Muscle layer of colon (tissue), 2 donors: ENCODE measurements at regions not wholly inside any gene's neighbourhood (a gene's known extent, or its start where the extent isn't known, plus 50 kb on each side); places are given as distances from the start of the nearest gene placed in this dataset.

ENCODE experiments used
- H3K27ac ChIP-seq: one replicate; pipeline ENCODE4 v1.7.0; 2013; ENCODE audit warnings: low read depth, mild to moderate bottlenecking, low read length, moderate library complexity
- H3K27me3 ChIP-seq, 2 donors: one replicate each; pipeline ENCODE4 v1.7.0; 2013; ENCODE audit warnings: low read length in 2 of 2, mild to moderate bottlenecking in 2 of 2; ENCODE audit not compliant: insufficient read depth in 2 of 2, control insufficient read depth in 1 of 2
- H3K36me3 ChIP-seq: one replicate; pipeline ENCODE4 v1.7.0; 2013; ENCODE audit warnings: mild to moderate bottlenecking, low read length; ENCODE audit not compliant: insufficient read depth
- H3K4me1 ChIP-seq: one replicate; pipeline ENCODE4 v1.7.0; 2013; ENCODE audit warnings: mild to moderate bottlenecking, low read length; ENCODE audit not compliant: insufficient read depth
- H3K4me3 ChIP-seq, 2 donors: one replicate each; pipeline ENCODE4 v1.7.0; 2013; ENCODE audit warnings: low read length in 2 of 2, low read depth in 1 of 2, mild to moderate bottlenecking in 1 of 2, moderate library complexity in 1 of 2
- H3K9ac ChIP-seq: one replicate; pipeline ENCODE4 v1.7.0; 2013; ENCODE audit warnings: low read length
- H3K9me3 ChIP-seq: one replicate; pipeline ENCODE4 v1.7.0; 2013; ENCODE audit warnings: mild to moderate bottlenecking, low read length
- donor health status: abdominal sarcoma.
- donor health status: Adenocarcinoma of cecum.

DNA sequence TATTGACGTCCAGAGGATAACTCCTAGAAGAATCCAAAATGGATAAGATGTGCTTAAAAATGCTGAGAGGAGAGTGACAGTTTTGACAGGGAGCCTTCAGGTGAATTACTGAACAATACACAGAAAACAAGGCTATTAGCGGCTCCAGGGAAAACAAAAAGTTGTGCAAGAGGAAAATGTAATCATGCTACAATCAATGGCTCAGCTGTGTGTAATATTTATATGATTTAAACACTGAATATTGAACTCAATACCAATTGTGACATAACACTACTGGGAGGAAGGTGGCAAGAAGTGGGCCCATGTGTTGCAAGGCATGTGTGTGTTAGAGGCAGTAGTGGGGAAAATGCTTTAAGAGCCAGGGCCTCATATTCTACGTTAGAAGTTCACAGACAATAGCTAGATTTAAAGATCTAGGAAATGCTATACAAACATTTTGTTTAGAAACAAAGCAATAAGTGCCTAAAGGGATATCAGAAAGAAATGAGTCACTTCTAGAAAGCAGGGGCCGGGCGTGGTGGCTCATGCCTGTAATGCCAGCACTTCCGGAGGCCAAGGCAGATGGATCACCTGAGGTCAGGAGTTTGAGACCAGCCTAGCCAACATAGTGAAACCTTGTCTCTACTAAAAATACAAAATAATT lies 253.2 kb upstream of the IRX5 start:
- Histone ChIP-seq H3K4me3 (no peak overlapping the region), H3K4me1 (no peaks in the 10 kb centered on the region), H3K9ac (no peak overlapping the region), H3K9me3 (no peaks in the 10 kb centered on the region), H3K36me3 (no peaks in the 10 kb centered on the region), H3K27ac (no peak overlapping the region), H3K27me3 (no peaks in the 10 kb centered on the region)

DNA sequence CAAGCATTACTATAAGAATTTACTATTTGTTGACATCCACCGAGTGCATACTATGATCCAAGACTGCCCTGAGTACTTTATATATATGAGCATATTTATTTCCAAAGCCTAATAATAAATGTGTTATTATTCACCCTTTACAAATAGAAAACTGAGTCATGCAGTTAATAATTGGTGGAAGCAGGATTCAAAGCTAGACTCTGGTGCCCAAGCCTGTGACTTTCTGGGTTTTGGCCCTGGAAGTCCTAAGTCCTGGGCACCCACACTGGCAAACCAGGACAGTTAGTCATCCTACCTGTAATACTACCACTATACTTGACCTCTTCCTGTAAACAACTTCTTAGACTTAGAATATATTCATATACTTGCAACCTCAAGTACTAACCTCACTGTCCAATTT lies 257.4 kb upstream of the IRX5 start:
- H3K9me3 ChIP-seq: no peaks in the 10 kb centered on the region
- no peak overlapping the region for H3K27ac ChIP-seq
- no peaks in the 10 kb centered on the region for H3K36me3 ChIP-seq
- H3K27me3 ChIP-seq: no peaks in the 10 kb centered on the region
- H3K9ac ChIP-seq: no peak overlapping the region
- H3K4me1 ChIP-seq: no peaks in the 10 kb centered on the region
- H3K4me3 ChIP-seq: no peak overlapping the region

DNA sequence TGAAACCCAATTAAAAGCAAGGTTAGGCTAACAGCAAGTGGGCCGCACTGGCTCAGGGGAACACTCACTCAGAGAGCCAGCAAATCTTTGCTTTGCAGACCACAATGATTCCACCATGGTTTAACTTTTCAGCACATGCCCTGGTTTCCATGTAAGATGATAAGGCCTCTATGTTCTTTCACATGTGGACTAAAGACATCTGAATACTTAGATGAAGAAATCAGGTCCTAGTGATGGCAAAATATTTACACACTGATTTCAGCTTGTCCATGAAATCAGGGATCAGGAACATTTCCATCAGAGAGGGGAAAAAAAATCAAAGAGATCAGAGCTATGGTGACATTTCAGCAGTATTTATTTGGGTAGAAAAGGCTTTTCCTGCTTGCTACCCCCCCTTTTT lies 258.2 kb upstream of the IRX5 start:
- Histone ChIP-seq H3K9me3 (no peaks in the 10 kb centered on the region), H3K36me3 (no peaks in the 10 kb centered on the region), H3K27ac (no peak overlapping the region), H3K4me3 (no peak overlapping the region), H3K27me3 (no peaks in the 10 kb centered on the region), H3K4me1 (no peaks in the 10 kb centered on the region), H3K9ac (no peak overlapping the region)

DNA sequence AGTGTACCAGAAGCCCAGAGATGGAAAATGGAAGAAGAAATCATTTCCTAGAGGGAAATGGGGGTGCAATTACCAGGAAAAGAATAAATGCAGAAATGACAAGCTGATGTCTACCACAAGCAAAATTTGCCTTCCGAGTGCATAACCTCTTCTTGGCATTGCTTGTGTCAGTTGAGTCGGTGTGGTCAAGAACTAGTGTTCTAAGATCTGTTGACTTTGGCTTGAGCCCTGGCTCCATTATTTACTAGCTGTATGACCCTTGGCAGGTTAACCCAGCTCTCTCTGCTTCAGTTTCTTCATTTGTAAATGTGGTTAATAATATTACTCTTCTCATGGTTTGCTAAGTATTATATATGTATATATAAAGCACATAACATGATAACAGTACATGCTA lies 273.0 kb upstream of the IRX5 start:
- Histone ChIP-seq H3K36me3 (no peaks in the 10 kb centered on the region), H3K4me3 (no peak overlapping the region), H3K27ac (no peak overlapping the region), H3K9me3 (peaks cover 4% of the 10 kb centered on the region), H3K4me1 (no peaks in the 10 kb centered on the region), H3K9ac (no peak overlapping the region), H3K27me3 (no peaks in the 10 kb centered on the region)

DNA sequence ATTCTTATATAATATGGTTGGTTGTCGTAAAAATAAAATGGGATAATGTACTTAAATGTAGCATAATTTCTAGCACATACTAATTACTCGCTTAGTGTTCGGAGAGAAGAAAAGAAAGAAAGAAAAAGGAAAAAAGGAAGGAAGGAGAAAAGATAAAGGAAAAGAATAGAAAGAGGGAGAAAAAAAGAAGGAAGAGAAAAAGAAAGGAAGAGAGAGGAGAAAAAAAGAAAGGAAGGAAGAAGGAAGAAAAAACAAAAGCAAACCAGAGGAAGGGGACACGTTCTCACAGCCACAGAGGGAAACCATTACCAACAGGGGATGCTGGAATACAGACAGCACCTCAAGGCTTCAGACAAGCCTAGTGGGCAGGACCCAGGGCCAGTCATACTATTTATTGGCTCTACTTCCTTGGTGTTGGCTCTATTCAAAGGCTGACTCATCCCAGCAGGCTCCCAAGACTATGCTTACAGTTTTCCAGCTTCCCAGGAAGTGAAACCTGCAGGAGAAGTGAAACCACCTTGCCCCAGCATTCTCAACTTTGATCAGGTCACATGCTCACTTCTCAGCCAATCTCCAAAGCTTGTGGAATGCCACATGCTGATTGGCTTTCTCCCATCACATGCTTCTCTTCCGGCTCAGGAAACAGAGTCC lies 273.5 kb upstream of the IRX5 start:
- Histone ChIP-seq H3K27me3 (no peaks in the 10 kb centered on the region), H3K36me3 (no peaks in the 10 kb centered on the region), H3K9ac (no peak overlapping the region), H3K4me1 (no peaks in the 10 kb centered on the region), H3K9me3 (peaks cover 4% of the 10 kb centered on the region), H3K4me3 (no peak overlapping the region), H3K27ac (no peak overlapping the region)

DNA sequence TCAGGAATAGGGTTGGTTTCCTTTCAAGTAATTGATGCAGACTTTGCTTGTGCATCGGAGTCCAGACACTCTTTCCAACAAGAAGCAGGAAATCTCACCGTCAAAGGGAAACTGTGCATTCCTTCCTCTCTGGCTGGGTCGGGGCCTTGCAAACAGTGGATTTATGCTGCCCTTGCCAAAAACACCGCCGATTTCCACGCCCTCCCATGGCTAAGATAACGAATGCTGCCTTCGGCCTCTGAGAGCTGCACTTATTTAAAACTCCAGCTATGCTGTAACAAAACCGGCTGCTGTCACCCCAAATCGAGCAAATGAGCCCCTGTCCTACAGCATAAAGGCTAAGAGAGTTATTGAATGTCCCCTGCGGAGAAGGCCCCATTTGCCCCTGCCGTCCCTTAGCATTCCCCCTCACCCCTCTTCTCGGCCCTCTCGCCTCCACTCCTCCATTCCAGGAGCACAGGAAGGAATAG lies 275.5 kb upstream of the IRX5 start:
- Histone ChIP-seq H3K9ac (no peak overlapping the region), H3K4me1 (no peaks in the 10 kb centered on the region), H3K27ac (no peak overlapping the region), H3K4me3 (peak overlapping the region in 1 of 2 donors; percentile 21), H3K36me3 (no peaks in the 10 kb centered on the region), H3K27me3 (no peaks in the 10 kb centered on the region), H3K9me3 (no peaks in the 10 kb centered on the region)

DNA sequence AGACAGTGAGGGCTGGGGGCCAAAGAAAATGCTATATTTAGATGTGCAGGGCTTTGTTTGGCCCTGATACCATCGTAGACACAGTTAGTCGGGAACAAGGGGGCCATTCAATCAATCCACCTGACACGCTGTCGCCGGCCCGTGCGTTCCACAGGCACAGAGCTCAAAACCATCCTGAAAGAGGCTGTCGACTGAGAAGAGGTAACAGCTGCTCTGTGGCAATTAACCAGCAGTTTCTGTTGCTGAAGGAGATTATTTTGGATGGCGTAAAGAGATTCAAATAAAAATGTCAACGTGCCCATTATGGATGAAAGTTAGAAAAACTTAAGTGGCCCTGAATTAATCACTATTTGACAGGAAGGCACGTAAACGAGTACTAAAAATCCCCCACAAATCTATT lies 276.2 kb upstream of the IRX5 start:
- no peak overlapping the region for H3K27ac ChIP-seq
- H3K9ac ChIP-seq: no peak overlapping the region
- H3K4me3 ChIP-seq: no peak overlapping the region

DNA sequence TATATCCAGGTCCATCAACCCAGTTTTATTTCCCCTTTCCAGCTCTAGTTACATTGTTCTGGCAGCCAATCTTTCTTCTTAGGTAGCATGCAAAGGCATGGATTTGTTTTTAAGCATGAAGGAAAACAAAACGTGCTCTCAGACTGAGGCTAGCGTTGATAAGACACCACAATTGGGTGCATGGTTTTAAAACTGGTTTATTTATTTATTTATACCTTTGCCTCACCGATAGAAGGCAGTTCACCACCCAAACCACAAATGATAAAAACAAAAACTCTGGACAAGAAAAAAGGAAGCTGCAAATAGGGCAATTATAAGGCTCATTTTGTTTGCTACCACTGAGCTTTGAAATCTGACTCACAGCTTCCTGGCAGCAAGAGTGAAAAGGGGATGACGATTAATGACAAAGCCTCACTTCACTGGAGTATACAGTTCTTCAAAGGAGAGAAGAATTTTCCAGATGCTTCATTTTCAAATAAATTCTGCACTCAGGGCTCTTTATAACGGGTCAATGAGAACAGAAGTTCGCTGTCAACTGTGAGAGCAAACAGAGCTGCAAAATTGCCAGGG lies 278.4 kb upstream of the IRX5 start:
- Histone ChIP-seq H3K27me3 (no peaks in the 10 kb centered on the region), H3K4me1 (no peaks in the 10 kb centered on the region), H3K9ac (no peak overlapping the region), H3K36me3 (no peaks in the 10 kb centered on the region), H3K4me3 (no peak overlapping the region), H3K27ac (no peak overlapping the region), H3K9me3 (no peaks in the 10 kb centered on the region)

More for the DNA sequence above, 276.2 kb upstream of the IRX5 start:
- H3K36me3 ChIP-seq: no peaks in the 10 kb centered on the region
- no peaks in the 10 kb centered on the region for H3K9me3 ChIP-seq
- no peaks in the 10 kb centered on the region for H3K27me3 ChIP-seq
- no peaks in the 10 kb centered on the region for H3K4me1 ChIP-seq

DNA sequence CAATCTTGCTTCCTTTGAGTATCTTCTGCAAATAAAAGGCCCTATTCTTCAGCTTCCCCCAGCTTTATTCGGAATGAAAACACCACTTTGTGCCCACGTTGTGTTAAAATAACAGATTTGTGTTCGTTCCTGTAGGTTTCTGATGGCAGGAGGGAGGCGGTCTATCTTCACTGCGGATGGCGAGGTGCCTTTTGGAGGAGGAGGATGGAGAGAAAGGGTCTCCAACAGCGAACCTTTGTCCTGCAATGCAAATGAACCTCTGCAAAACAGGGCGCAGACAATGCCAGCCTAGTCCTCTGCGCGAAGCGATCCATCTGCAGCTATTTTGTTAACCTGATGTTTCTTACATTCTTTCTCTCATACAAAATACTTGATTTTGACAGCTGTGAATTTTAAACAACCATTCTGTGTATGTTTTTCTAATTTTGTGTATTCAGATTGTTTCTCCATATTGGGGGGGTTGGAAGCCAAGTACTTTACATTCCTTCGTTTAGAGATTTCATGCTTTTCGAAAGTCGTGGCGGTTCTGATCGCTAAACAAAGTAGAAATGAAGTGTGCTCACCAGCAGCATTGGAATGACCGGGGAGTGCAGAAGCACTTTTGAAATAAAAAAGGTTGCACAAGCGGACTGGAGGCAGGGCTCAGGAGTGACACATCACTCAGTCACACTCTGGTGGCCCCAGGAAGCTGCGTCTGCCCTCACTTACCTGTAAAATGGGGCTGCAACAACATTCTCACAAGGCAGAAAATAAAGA lies 279.0 kb upstream of the IRX5 start:
- no peaks in the 10 kb centered on the region for H3K9me3 ChIP-seq
- H3K4me3 ChIP-seq: no peak overlapping the region
- no peak overlapping the region for H3K9ac ChIP-seq
- H3K4me1 ChIP-seq: no peaks in the 10 kb centered on the region
- H3K36me3 ChIP-seq: no peaks in the 10 kb centered on the region
- no peak overlapping the region for H3K27ac ChIP-seq
- no peaks in the 10 kb centered on the region for H3K27me3 ChIP-seq

DNA sequence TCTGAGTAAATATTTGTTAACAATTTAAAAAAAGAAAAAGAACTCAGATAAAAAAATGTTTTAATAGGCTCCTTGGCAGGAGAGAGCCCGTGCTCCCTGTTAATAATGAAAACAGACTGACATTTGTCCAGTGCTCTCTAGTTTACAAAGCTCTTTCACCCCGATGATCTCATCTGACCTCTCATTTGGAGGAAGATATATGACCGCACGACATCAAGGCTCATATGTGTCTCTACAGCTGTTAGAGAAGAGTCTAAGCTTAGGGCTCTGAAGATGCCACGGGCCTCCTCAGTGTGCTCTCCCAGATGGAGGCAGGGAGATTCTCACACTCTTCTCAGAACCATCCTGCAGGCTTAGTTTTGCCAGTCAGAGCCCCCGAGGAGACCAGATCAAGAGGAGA lies 280.8 kb upstream of the IRX5 start:
- no peak overlapping the region for H3K9ac ChIP-seq
- H3K27ac ChIP-seq: no peak overlapping the region

DNA sequence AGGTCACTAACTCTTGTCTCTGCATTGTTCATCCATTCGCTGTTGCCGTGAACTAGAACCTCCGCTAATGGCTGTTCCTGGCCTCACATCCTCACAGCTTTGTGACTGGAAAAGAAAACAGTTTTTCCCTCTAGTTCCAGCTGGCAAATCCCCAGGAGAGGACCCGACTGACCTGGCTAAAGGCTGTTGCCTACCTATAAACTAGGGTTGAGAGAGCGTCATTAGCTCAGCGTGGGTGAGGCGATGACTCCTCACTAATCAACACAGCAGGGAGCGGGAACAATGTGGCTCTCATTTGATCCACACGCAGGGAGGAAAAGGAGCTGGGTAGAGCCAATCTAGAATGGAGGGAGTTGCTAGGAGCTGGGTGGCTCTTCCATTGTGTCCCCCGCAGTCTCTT lies 282.1 kb upstream of the IRX5 start:
- Histone ChIP-seq H3K9ac (no peak overlapping the region), H3K27ac (no peak overlapping the region), H3K4me1 (no peaks in the 10 kb centered on the region), H3K36me3 (no peaks in the 10 kb centered on the region), H3K27me3 (no peaks in the 10 kb centered on the region), H3K4me3 (no peak overlapping the region), H3K9me3 (no peaks in the 10 kb centered on the region)

More for the DNA sequence above, 280.8 kb upstream of the IRX5 start:
- H3K4me3 ChIP-seq: no peak overlapping the region
- H3K27me3 ChIP-seq: no peaks in the 10 kb centered on the region
- no peaks in the 10 kb centered on the region for H3K9me3 ChIP-seq
- H3K4me1 ChIP-seq: no peaks in the 10 kb centered on the region
- no peaks in the 10 kb centered on the region for H3K36me3 ChIP-seq
